K562 (cell line): ENCODE measurements at regions not wholly inside any gene's neighbourhood (a gene's known extent, or its start where the extent isn't known, plus 50 kb on each side); places are given as distances from the start of the nearest gene placed in this dataset.

Source experiments
- CREB5 ChIP-seq: fragments of 250-450 bp; sonication (Bioruptor Pico); IDR thresholded peaks from 2 replicates; pipeline ENCODE4 v1.5.0; 2020; ENCODE audit warnings: mild to moderate bottlenecking
- E2F1 ChIP-seq: sonication (generic); formaldehyde crosslinking; IDR thresholded peaks from 2 replicates; pipeline ENCODE4 v1.8.1; 2023; ENCODE audit warnings: mild to moderate bottlenecking, missing genetic modification reagents, moderate library complexity
- IRF9 ChIP-seq: fragments of 450-650 bp; IDR thresholded peaks from 2 replicates; pipeline ENCODE4 v1.6.1; 2016; ENCODE audit warnings: missing biosample characterization, missing genetic modification characterization
- MEF2A ChIP-seq: IDR thresholded peaks from 2 replicates; pipeline ENCODE4 v1.6.1; 2011; ENCODE audit warnings: low read depth, mild to moderate bottlenecking, low read length, moderate library complexity; ENCODE audit not compliant: control insufficient read depth
- ZBTB12 ChIP-seq: fragments of 250-450 bp; sonication (Bioruptor Pico); IDR thresholded peaks from 2 replicates; pipeline ENCODE4 v1.4.0; 2020
- ZBTB9 ChIP-seq: fragments of 450-650 bp; formaldehyde crosslinking; IDR thresholded peaks from 2 replicates; pipeline ENCODE4 v1.4.0; 2020; ENCODE audit warnings: mild to moderate bottlenecking, moderate library complexity

GRCh38 chr6:112986321-112986720 is 639.2 kb downstream of the RFPL4B start (continued):
- TF ChIP-seq CREB5 (CRISPR knock-in tag) (no peak), ZBTB9 (CRISPR knock-in tag) (no peak), IRF9 (tag) (no peak), E2F1 (CRISPR knock-in tag) (no peak), MEF2A (no peak), ZBTB12 (CRISPR knock-in tag) (no peak)
- TF ChIP-seq, all 486 proteins: peak for 0
